Mesendoderm (in vitro differentiated cells): ENCODE measurements at regions not wholly inside any gene's neighbourhood (a gene's known extent, or its start where the extent isn't known, plus 50 kb on each side); places are given as distances from the start of the nearest gene placed in this dataset.

Experiments used
- DNase-seq: peaks from one replicate; pipeline ENCODE4 v3.0.0; 2013
- H2AK5ac ChIP-seq: 2 replicates; pipeline ENCODE4 v1.6.1; 2013; ENCODE audit warnings: low read length, inconsistent platforms
- H2BK120ac ChIP-seq: 2 replicates; pipeline ENCODE4 v1.6.1; 2013; ENCODE audit warnings: low read depth, mild to moderate bottlenecking, low read length, moderate library complexity, mixed read lengths
- H2BK15ac ChIP-seq: replicated peaks from 2 replicates; pipeline ENCODE4 v1.6.1; 2013; ENCODE audit warnings: low read depth, mild to moderate bottlenecking, moderate library complexity
- H2BK5ac ChIP-seq: 2 replicates; pipeline ENCODE4 v1.6.1; 2013; ENCODE audit warnings: low read length, inconsistent platforms
- H3K18ac ChIP-seq: 2 replicates; pipeline ENCODE4 v1.6.1; 2013; ENCODE audit warnings: mild to moderate bottlenecking, low read length, mixed read lengths
- H3K23ac ChIP-seq: one replicate; pipeline ENCODE4 v1.6.1; 2013; ENCODE audit warnings: low read length
- H3K27ac ChIP-seq: 2 replicates; pipeline ENCODE4 v1.5.1; 2013; ENCODE audit warnings: low read depth, mild to moderate bottlenecking, inconsistent platforms, low read length, moderate library complexity
- H3K27me3 ChIP-seq: 2 replicates; pipeline ENCODE4 v1.6.1; 2013; ENCODE audit warnings: low read length, control low read depth, mild to moderate bottlenecking, inconsistent platforms; ENCODE audit not compliant: insufficient read depth, poor library complexity
- H3K36me3 ChIP-seq: 2 replicates; pipeline ENCODE4 v1.6.1; 2013; ENCODE audit warnings: low read length, inconsistent platforms; ENCODE audit not compliant: control insufficient read depth, insufficient read depth
- H3K4ac ChIP-seq: one replicate; pipeline ENCODE4 v1.6.1; 2013; ENCODE audit warnings: low read depth, mild to moderate bottlenecking, low read length, moderate library complexity
- H3K4me1 ChIP-seq: 2 replicates; pipeline ENCODE4 v1.6.1; 2013; ENCODE audit warnings: low read depth, low read length, inconsistent platforms; ENCODE audit not compliant: control insufficient read depth
- H3K4me2 ChIP-seq: 2 replicates; pipeline ENCODE4 v1.6.1; 2013; ENCODE audit warnings: low read length
- H3K4me3 ChIP-seq: 2 replicates; pipeline ENCODE4 v1.5.1; 2013; ENCODE audit warnings: mild to moderate bottlenecking, low read length
- H3K56ac ChIP-seq: one replicate; pipeline ENCODE4 v1.6.1; 2013; ENCODE audit warnings: low read length
- H3K79me1 ChIP-seq: 2 replicates; pipeline ENCODE4 v1.6.1; 2013; ENCODE audit warnings: low read length, inconsistent platforms
- H3K79me2 ChIP-seq: 2 replicates; pipeline ENCODE4 v1.6.1; 2013; ENCODE audit warnings: mild to moderate bottlenecking, low read length; ENCODE audit not compliant: control insufficient read depth, insufficient read depth
- H3K9ac ChIP-seq: 2 replicates; pipeline ENCODE4 v1.6.1; 2013; ENCODE audit warnings: low read length, inconsistent platforms
- H4K5ac ChIP-seq: one replicate; pipeline ENCODE4 v1.6.1; 2013; ENCODE audit warnings: low read length
- H4K8ac ChIP-seq: one replicate; pipeline ENCODE4 v1.6.1; 2013; ENCODE audit warnings: low read depth, mild to moderate bottlenecking, control low read depth, low read length, moderate library complexity
- WGBS: extraction: QIAGEN DNeasy Blood & Tissue Kit; methylation state at CpG from one replicate; pipeline ENCODE4 v1.1.7; 2013; ENCODE audit warnings: low lambda C conversion rate, missing lambda C conversion rate; ENCODE audit not compliant: insufficient coverage; ENCODE audit errors: extremely low coverage; 5-methylcytosine and 5-hydroxymethylcytosine counted together

- Histone ChIP-seq H3K56ac (no peak overlapping the region), H3K23ac (no peak overlapping the region), H3K4ac (no peak overlapping the region), H4K5ac (no peak overlapping the region), H3K79me1 (no peaks in the 10 kb centered on the region), H4K8ac (no peak overlapping the region), H3K18ac (no peak overlapping the region), H3K27ac (no peak overlapping the region), H3K27me3 (no peaks in the 10 kb centered on the region), H3K4me3 (no peak overlapping the region), H3K36me3 (no peaks in the 10 kb centered on the region), H2BK120ac (no peak overlapping the region), H3K79me2 (no peaks in the 10 kb centered on the region), H3K4me1 (no peaks in the 10 kb centered on the region), H3K9ac (no peak overlapping the region), H2AK5ac (no peak overlapping the region), H2BK15ac (no peak overlapping the region), H3K4me2 (no peak overlapping the region), H2BK5ac (no peak overlapping the region)
- no CpG with 5 or more reads among the region's 3 CpGs for WGBS
- no peak for DNase-seq
Measured at GRCh38 chr16:65895486-65895885, 471.0 kb upstream of the CDH5 start.

- Histone ChIP-seq H3K27ac (no peak overlapping the region), H4K5ac (no peak overlapping the region), H3K27me3 (no peaks in the 10 kb centered on the region), H2BK5ac (no peak overlapping the region), H3K18ac (no peak overlapping the region), H2AK5ac (no peak overlapping the region), H3K79me1 (no peaks in the 10 kb centered on the region), H3K56ac (no peak overlapping the region), H3K36me3 (no peaks in the 10 kb centered on the region), H3K4ac (no peak overlapping the region), H2BK120ac (no peak overlapping the region), H3K79me2 (no peaks in the 10 kb centered on the region), H2BK15ac (no peak overlapping the region), H4K8ac (no peak overlapping the region), H3K4me3 (no peak overlapping the region), H3K23ac (no peak overlapping the region), H3K4me1 (no peaks in the 10 kb centered on the region), H3K9ac (no peak overlapping the region), H3K4me2 (no peak overlapping the region)
- WGBS, result no CpG with 5 or more reads among the region's 4 CpGs
- no peak for DNase-seq
Measured at GRCh38 chr16:65890203-65890602, 476.3 kb upstream of the CDH5 start.

- no peak overlapping the region for H3K18ac ChIP-seq
- H3K4me2 ChIP-seq, result no peak overlapping the region
- H3K56ac ChIP-seq, result no peak overlapping the region
- no peak overlapping the region for H2AK5ac ChIP-seq
- H3K4me3 ChIP-seq, result no peak overlapping the region
- no peaks in the 10 kb centered on the region for H3K36me3 ChIP-seq
- no peak overlapping the region for H2BK120ac ChIP-seq
- H3K9ac ChIP-seq, result no peak overlapping the region
- no peaks in the 10 kb centered on the region for H3K79me2 ChIP-seq
- H3K23ac ChIP-seq, result no peak overlapping the region
- no CpG with 5 or more reads among the region's 4 CpGs for WGBS
- no peak overlapping the region for H2BK5ac ChIP-seq
- H3K4me1 ChIP-seq, result no peaks in the 10 kb centered on the region
- no peak overlapping the region for H3K27ac ChIP-seq
- DNase-seq, result no peak
- no peaks in the 10 kb centered on the region for H3K79me1 ChIP-seq
- no peak overlapping the region for H4K8ac ChIP-seq
- no peaks in the 10 kb centered on the region for H3K27me3 ChIP-seq
- H3K4ac ChIP-seq, result no peak overlapping the region
- no peak overlapping the region for H2BK15ac ChIP-seq
- H4K5ac ChIP-seq, result no peak overlapping the region
Measured at GRCh38 chr16:65889533-65889966, 476.9 kb upstream of the CDH5 start.

- Histone ChIP-seq H3K4ac (no peak overlapping the region), H3K18ac (no peak overlapping the region), H3K27me3 (no peaks in the 10 kb centered on the region), H3K36me3 (no peaks in the 10 kb centered on the region), H3K4me1 (no peaks in the 10 kb centered on the region), H3K79me2 (no peaks in the 10 kb centered on the region), H3K4me2 (no peak overlapping the region), H3K9ac (no peak overlapping the region), H2BK15ac (no peak overlapping the region), H3K23ac (no peak overlapping the region), H2AK5ac (no peak overlapping the region), H3K4me3 (no peak overlapping the region), H3K56ac (no peak overlapping the region), H4K8ac (no peak overlapping the region), H3K79me1 (no peaks in the 10 kb centered on the region), H3K27ac (no peak overlapping the region), H4K5ac (no peak overlapping the region), H2BK120ac (no peak overlapping the region), H2BK5ac (no peak overlapping the region)
- no CpG with 5 or more reads among the region's 8 CpGs for WGBS
- DNase-seq, result no peak
Measured at GRCh38 chr16:65888201-65888600, 478.3 kb upstream of the CDH5 start.

- Histone ChIP-seq H3K36me3 (no peaks in the 10 kb centered on the region), H4K5ac (no peak overlapping the region)
- no CpG with 5 or more reads among the region's 4 CpGs for WGBS
Measured at GRCh38 chr16:65884018-65884417, 482.5 kb upstream of the CDH5 start.

GRCh38 chr16:65878347-65878746 lies 488.1 kb upstream of the CDH5 start:
- Histone ChIP-seq H3K79me1 (no peaks in the 10 kb centered on the region), H3K4ac (no peak overlapping the region), H2BK5ac (no peak overlapping the region), H3K18ac (no peak overlapping the region), H3K4me3 (no peak overlapping the region), H3K56ac (no peak overlapping the region), H4K5ac (no peak overlapping the region), H4K8ac (no peak overlapping the region), H2BK120ac (no peak overlapping the region), H3K27ac (no peak overlapping the region), H3K4me2 (no peak overlapping the region), H3K4me1 (peaks cover 3% of the 10 kb centered on the region), H3K27me3 (no peaks in the 10 kb centered on the region), H2BK15ac (no peak overlapping the region), H3K36me3 (no peaks in the 10 kb centered on the region), H3K23ac (no peak overlapping the region), H3K9ac (no peak overlapping the region), H2AK5ac (no peak overlapping the region), H3K79me2 (no peaks in the 10 kb centered on the region)
- no peak for DNase-seq
- no CpG with 5 or more reads among the region's 4 CpGs for WGBS

More at GRCh38 chr16:65884018-65884417, 482.5 kb upstream of the CDH5 start:
- no peak overlapping the region for H2BK5ac ChIP-seq
- no peak overlapping the region for H3K23ac ChIP-seq
- H3K9ac ChIP-seq, result no peak overlapping the region
- H3K4ac ChIP-seq, result no peak overlapping the region
- H3K79me1 ChIP-seq, result no peaks in the 10 kb centered on the region
- H3K79me2 ChIP-seq, result no peaks in the 10 kb centered on the region
- no peak overlapping the region for H2AK5ac ChIP-seq
- no peaks in the 10 kb centered on the region for H3K27me3 ChIP-seq
- DNase-seq, result no peak
- no peak overlapping the region for H3K4me2 ChIP-seq
- no peak overlapping the region for H3K4me3 ChIP-seq
- no peak overlapping the region for H4K8ac ChIP-seq
- no peaks in the 10 kb centered on the region for H3K4me1 ChIP-seq
- peak overlapping the region; percentile 39 for H3K18ac ChIP-seq
- H2BK120ac ChIP-seq, result no peak overlapping the region
- no peak overlapping the region for H3K27ac ChIP-seq
- no peak overlapping the region for H2BK15ac ChIP-seq
- no peak overlapping the region for H3K56ac ChIP-seq
